Panc1 (cell line): ENCODE measurements at regions not wholly inside any gene's neighbourhood (a gene's known extent, or its start where the extent isn't known, plus 50 kb on each side); places are given as distances from the start of the nearest gene placed in this dataset.

ENCODE experiments used
- ATAC-seq: fragments of 200-7000 bp; cut with Tn5 transposase; 2 replicates; pipeline ENCODE4 v1.9.1; 2020; ENCODE audit warnings: mild to moderate bottlenecking, moderate library complexity
- BruUV-seq: library from RNA; stranded (reverse); fragments of 400-500 nt; replicated peaks from 2 replicates; lab custom pipeline; 2021; lab: Mats Ljungman, UMichigan
- CTCF ChIA-PET: fragments of 300-600 bp; sonication (Branson Sonifier 250); formaldehyde crosslinking; loops from one replicate; lab custom pipeline; 2022; ENCODE audit warnings: antibody characterized with exemption; lab: Charles Lee
- POLR2A ChIA-PET: fragments of 300-600 bp; sonication (Branson Sonifier 250); formaldehyde crosslinking; loops from one replicate; lab custom pipeline; 2022; ENCODE audit warnings: antibody characterized with exemption; lab: Charles Lee
- DNase-seq: peaks from one replicate; pipeline ENCODE4 v3.0.0-alpha.2; 2010; ENCODE audit warnings: low read depth, low spot score
- H3K27ac ChIP-seq: 2 replicates; pipeline ENCODE4 v1.5.1; 2011; ENCODE audit warnings: mild to moderate bottlenecking, low read length, inconsistent platforms
- H3K27me3 ChIP-seq: fragments of 200-500 bp; sonication (Bioruptor generic); 2 replicates; pipeline ENCODE4 v1.6.0; 2014; ENCODE audit warnings: low read length, inconsistent platforms; ENCODE audit not compliant: control insufficient read depth, insufficient read depth
- H3K36me3 ChIP-seq: fragments of 200-500 bp; sonication (Bioruptor generic); 2 replicates; pipeline ENCODE4 v1.5.1; 2014; ENCODE audit warnings: inconsistent platforms, mild to moderate bottlenecking, low read length, moderate library complexity; ENCODE audit not compliant: control insufficient read depth, insufficient read depth
- H3K4me1 ChIP-seq: 2 replicates; pipeline ENCODE4 v1.5.1; 2011; ENCODE audit warnings: inconsistent platforms, mild to moderate bottlenecking, low read length, moderate library complexity; ENCODE audit not compliant: control insufficient read depth, insufficient read depth
- H3K4me3 ChIP-seq, 2 experiments: 2 replicates each; pipeline ENCODE4 v1.5.1; 2011 to 2012; ENCODE audit warnings: low read depth in 2 of 2, low read length in 2 of 2, mild to moderate bottlenecking in 2 of 2, inconsistent platforms in 1 of 2, moderate library complexity in 1 of 2
- H3K9me3 ChIP-seq: fragments of 200-500 bp; sonication (Bioruptor generic); 2 replicates; pipeline ENCODE4 v1.5.1; 2014; ENCODE audit warnings: low read depth, mild to moderate bottlenecking, inconsistent platforms, low read length, moderate library complexity; ENCODE audit not compliant: control insufficient read depth, insufficient read depth
- POLR2AphosphoS5 ChIP-seq: IDR thresholded peaks from 2 replicates; pipeline ENCODE4 v1.6.1; 2012; ENCODE audit warnings: mild to moderate bottlenecking, low read depth, low read length, moderate library complexity
- REST ChIP-seq, 2 experiments: IDR thresholded peaks; 2 replicates each; pipeline ENCODE4 v1.6.1; 2011 to 2012; ENCODE audit warnings: low read depth in 2 of 2, control low read depth in 1 of 2, low read length in 1 of 2, mild to moderate bottlenecking in 1 of 2, moderate library complexity in 1 of 2; ENCODE audit not compliant: insufficient read depth in 1 of 2
- SIN3A ChIP-seq: IDR thresholded peaks from 2 replicates; pipeline ENCODE4 v1.6.1; 2012; ENCODE audit warnings: low read depth, mild to moderate bottlenecking, low read length, moderate library complexity, borderline replicate concordance; ENCODE audit not compliant: insufficient read depth
- TCF7L2 ChIP-seq: IDR thresholded peaks from 2 replicates; pipeline ENCODE4 v1.6.1; 2011; ENCODE audit warnings: mild to moderate bottlenecking, low read depth, low read length, inconsistent platforms
- in situ Hi-C: cut with HindIII; loops from 2 replicates; pipeline ENCODE4 v1.10.0; 2016; ENCODE audit warnings: low sequenced_read_pairs, low pct_unique_long_range_greater_than_20kb
- intact Hi-C: fragments of 100-400 bp; cut with micrococcal nuclease; formaldehyde crosslinking; loops from one replicate; pipeline ENCODE4 v1.10.0; 2022; ENCODE audit not compliant: unreplicated experiment
- TF ChIP-seq, protein P1 (sequence below): fragments of 450-650 bp; IDR thresholded peaks from 2 replicates; pipeline ENCODE4 v1.5.1; 2017; ENCODE audit warnings: mild to moderate bottlenecking

DNA sequence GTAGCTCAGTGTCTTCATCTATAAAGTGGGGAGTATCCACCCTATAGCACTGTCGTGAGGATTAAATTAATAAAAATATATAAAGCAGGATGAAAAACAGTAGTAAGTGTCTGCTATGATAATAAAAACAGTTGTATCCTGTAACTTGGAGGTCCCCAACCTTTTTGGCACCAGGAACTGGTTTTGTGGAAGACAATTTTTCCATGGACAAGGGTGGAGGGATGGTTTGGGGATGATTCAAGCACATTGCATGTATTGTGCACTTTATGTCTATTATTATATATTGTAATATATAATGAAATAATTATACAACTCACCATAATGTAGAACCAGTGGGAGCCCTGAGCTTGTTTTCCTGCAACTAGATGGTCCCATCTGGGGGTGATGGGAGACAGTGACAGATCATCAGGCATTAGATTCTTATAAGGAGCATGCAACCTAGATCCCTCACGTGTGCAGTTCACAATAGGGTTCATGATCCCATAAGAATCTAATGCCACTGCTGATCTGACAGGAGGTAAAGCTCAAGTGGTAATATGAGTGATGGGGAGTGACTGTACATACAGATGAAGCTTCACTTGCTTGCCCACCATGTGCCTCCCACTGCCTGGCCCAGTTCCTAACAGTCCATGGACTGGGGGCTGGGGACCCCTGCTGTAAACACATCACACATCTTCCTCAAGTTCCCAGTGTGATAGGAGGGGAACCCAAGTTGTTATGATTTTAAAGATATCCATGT, 177.4 kb upstream of the DAPK1 start:
- H3K9me3 ChIP-seq = no peaks in the 10 kb centered on the region
- no peaks in the 10 kb centered on the region for H3K4me1 ChIP-seq
- TF ChIP-seq, protein P1, sequence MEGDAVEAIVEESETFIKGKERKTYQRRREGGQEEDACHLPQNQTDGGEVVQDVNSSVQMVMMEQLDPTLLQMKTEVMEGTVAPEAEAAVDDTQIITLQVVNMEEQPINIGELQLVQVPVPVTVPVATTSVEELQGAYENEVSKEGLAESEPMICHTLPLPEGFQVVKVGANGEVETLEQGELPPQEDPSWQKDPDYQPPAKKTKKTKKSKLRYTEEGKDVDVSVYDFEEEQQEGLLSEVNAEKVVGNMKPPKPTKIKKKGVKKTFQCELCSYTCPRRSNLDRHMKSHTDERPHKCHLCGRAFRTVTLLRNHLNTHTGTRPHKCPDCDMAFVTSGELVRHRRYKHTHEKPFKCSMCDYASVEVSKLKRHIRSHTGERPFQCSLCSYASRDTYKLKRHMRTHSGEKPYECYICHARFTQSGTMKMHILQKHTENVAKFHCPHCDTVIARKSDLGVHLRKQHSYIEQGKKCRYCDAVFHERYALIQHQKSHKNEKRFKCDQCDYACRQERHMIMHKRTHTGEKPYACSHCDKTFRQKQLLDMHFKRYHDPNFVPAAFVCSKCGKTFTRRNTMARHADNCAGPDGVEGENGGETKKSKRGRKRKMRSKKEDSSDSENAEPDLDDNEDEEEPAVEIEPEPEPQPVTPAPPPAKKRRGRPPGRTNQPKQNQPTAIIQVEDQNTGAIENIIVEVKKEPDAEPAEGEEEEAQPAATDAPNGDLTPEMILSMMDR = no peak
- no peak for TF ChIP-seq SIN3A
- TF ChIP-seq TCF7L2 = no peak
- TF ChIP-seq REST (IDR thresholded peaks at IDR 0.05; ENCODE audit: insufficient read depth in 1 of 2, low read depth in 2 of 2, low read length in 1 of 2) = no peak
- no peak for TF ChIP-seq POLR2AphosphoS5
- ChIA-PET CTCF (interaction anchor here (0.6 kb wide), 1 partner anchor 230 kb away, joined by 3 read pairs; no protein-coding TSS in a partner anchor), POLR2A (no interaction called here)
- no peaks in the 10 kb centered on the region for H3K27me3 ChIP-seq
- intact Hi-C loops (loop anchor here (5.0 to 10.0 kb wide), 2 partner anchors 376 to 833 kb away; partner anchors contain the start of gene GAS1), in situ Hi-C loops (no loop called here)
- no peak overlapping the region for H3K4me3 ChIP-seq
- ATAC-seq (no peak), DNase-seq (no peak)
- no TSS peak for BruUV-seq
- H3K36me3 ChIP-seq = no peaks in the 10 kb centered on the region
- H3K27ac ChIP-seq = no peak overlapping the region

GRCh38 chr9:87322840-87323635, 174.6 kb upstream of the DAPK1 start:
- H3K27me3 ChIP-seq = no peaks in the 10 kb centered on the region
- no peak overlapping the region for H3K4me3 ChIP-seq
- H3K4me1 ChIP-seq = no peaks in the 10 kb centered on the region
- H3K36me3 ChIP-seq = no peaks in the 10 kb centered on the region
- H3K27ac ChIP-seq = no peak overlapping the region
- TF ChIP-seq, protein P1 = no peak
- TF ChIP-seq REST (IDR thresholded peaks at IDR 0.05; ENCODE audit: insufficient read depth in 1 of 2, low read depth in 2 of 2, low read length in 1 of 2) = no peak
- no peak for TF ChIP-seq TCF7L2
- TF ChIP-seq POLR2AphosphoS5 = no peak
- no peak for TF ChIP-seq SIN3A
- ChIA-PET CTCF (interaction anchor here (0.8 kb wide), 1 partner anchor 489 kb away, joined by 10 read pairs; no protein-coding TSS in a partner anchor), POLR2A (no interaction called here)
- ATAC-seq (no peak), DNase-seq (no peak)
- H3K9me3 ChIP-seq = no peaks in the 10 kb centered on the region
- intact Hi-C loops (loop anchor here (5.0 to 10.0 kb wide), 2 partner anchors 378 to 836 kb away; partner anchors contain the start of gene GAS1), in situ Hi-C loops (no loop called here)
- BruUV-seq = no TSS peak
